ENCODE measurements at regions not wholly inside any gene's neighbourhood (a gene's known extent, or its start where the extent isn't known, plus 50 kb on each side); places are given as distances from the start of the nearest gene placed in this dataset.

DNA sequence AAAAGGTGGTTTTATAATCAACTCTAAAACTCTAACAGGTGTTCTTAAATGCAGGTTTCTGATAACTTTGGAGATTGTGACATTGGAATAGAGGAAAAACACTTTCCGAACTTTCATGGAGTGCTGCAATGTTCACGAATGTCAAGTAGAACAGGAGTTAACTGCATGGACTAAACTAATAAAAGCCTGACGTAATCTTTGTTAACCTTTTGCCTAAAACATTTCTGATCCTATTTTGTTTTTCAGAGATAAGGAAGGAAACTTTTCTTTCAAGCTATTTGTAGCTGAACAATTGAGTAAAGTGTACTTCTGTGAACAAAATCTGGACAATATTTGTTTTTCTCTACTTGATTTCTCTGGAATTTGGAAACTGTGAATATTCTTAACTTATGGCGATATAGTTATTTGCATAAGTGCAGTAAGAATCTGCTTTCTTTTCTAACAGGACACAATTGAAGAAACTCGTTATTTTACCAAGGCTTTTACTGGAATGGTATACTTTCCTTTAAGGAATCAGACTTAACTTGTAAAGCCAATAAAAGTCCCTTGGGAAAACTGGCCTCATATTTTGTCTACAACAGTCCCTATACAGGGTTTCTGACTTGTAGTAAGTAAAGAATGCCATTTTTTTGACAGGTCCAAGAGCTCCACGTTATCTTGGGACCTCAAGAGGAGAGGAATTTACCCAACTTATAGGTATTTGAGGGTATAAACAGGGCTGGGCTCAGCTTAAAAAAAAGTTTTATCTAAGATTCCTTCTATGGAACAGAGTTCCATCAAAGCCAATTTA lies 154.7 kb downstream of the NXNL2 start:
- no peak for DNase-seq (ENCODE audit: extremely low spot score)
- CTCF ChIA-PET = no interaction called here
- POLR2A ChIA-PET = no interaction called here

DNA sequence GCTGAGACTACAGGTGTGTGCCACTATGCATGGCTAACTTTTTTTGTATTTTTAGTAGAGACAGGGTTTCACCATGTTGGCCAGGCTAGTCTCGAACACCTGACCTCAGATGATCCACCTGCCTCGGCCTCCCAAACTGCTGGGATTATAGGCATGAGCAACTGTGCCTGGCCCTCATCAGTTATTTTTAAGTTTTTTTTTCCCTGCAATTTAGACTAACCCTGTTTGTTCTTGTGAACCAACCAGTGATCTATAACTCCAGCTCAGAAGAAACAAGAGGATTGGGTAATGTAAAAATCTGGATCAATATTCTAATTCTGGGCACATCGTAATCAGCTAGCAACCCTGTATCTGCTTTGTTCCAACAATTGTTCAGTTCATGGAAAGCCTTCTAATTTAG lies 155.7 kb downstream of the NXNL2 start:
- CTCF ChIA-PET = no interaction called here
- DNase-seq (ENCODE audit: extremely low spot score) = no peak
- POLR2A ChIA-PET = no interaction called here
- TF ChIP-seq, protein P1, sequence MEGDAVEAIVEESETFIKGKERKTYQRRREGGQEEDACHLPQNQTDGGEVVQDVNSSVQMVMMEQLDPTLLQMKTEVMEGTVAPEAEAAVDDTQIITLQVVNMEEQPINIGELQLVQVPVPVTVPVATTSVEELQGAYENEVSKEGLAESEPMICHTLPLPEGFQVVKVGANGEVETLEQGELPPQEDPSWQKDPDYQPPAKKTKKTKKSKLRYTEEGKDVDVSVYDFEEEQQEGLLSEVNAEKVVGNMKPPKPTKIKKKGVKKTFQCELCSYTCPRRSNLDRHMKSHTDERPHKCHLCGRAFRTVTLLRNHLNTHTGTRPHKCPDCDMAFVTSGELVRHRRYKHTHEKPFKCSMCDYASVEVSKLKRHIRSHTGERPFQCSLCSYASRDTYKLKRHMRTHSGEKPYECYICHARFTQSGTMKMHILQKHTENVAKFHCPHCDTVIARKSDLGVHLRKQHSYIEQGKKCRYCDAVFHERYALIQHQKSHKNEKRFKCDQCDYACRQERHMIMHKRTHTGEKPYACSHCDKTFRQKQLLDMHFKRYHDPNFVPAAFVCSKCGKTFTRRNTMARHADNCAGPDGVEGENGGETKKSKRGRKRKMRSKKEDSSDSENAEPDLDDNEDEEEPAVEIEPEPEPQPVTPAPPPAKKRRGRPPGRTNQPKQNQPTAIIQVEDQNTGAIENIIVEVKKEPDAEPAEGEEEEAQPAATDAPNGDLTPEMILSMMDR (IDR thresholded peaks at IDR 0.05; ENCODE audit: control extremely low read depth, extremely low read depth, low read depth, missing control alignments) = no peak

More for the DNA sequence above, 154.7 kb downstream of the NXNL2 start:
- TF ChIP-seq, protein P1 (IDR thresholded peaks at IDR 0.05; ENCODE audit: control extremely low read depth, extremely low read depth, low read depth, missing control alignments) = no peak

DNA sequence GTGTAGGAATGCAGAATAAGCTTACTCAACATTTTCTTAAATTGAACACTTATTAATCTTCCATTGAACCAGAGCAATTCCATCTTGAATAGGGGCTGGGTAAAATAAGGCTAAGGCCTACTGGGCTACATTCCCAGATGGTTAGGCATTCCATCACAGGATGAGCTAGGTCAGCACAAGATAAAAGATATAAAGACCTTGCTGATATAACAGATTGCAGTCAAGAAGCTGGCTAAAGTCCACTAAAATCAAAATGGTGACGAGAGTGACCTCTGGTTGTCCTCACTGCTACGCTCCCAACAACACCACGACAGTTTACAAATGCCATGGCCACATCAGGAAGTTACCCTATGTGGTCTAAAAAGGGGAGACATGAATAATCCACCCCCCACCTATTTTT lies 156.1 kb downstream of the NXNL2 start:
- TF ChIP-seq, protein P1 (IDR thresholded peaks at IDR 0.05; ENCODE audit: control extremely low read depth, extremely low read depth, low read depth, missing control alignments) = no peak
- ChIA-PET CTCF (no interaction called here), POLR2A (no interaction called here)
- DNase-seq (ENCODE audit: extremely low spot score) = no peak

DNA sequence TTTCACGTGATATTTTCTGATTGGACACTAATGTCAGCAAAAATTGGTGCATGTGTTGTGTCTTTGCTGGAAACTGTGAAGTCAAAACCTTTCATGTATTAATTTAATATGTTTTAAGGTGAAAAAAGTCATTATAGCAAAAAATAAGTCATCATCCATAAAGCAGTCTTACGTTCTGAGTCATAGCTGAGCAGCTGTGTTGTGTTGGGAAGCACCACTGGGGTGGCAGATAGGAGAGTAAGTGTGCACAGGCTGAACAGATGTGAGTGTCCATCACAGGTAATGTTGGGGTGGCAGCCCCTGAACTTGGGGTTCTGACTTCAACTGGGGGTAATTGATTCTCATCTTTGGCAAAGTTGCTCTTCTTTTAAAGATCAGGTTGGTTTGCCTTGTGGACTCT lies 156.8 kb downstream of the NXNL2 start:
- TF ChIP-seq, protein P1 (IDR thresholded peaks at IDR 0.05; ENCODE audit: control extremely low read depth, extremely low read depth, low read depth, missing control alignments) = no peak
- CTCF ChIA-PET = no interaction called here
- POLR2A ChIA-PET = no interaction called here
- no peak for DNase-seq (ENCODE audit: extremely low spot score)

DNA sequence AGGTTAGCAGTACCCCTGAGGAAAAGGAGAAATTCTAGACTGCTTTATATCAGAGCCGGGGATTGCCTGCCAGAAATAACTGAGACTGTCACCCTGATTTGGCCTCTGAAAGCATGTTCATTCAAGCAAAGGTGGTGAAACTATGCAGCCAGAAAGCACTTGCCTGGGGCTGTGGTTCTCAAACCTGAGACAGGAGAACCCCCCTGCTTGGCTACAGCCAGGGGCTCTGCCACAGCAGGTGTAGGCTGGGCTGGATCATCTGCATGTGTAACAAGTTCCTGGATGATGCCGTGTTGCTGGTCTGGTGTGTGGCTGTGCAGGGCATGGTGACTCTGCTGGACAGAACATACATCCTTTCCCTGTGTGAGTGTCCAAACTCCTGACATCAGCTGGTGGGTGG lies 157.8 kb downstream of the NXNL2 start:
- TF ChIP-seq, protein P1 (IDR thresholded peaks at IDR 0.05; ENCODE audit: control extremely low read depth, extremely low read depth, low read depth, missing control alignments) = no peak
- CTCF ChIA-PET = interaction anchor here (0.8 kb wide), 1 partner anchor 33 kb away, joined by 3 read pairs; no protein-coding TSS in a partner anchor
- POLR2A ChIA-PET = no interaction called here
- DNase-seq (ENCODE audit: extremely low spot score) = no peak

DNA sequence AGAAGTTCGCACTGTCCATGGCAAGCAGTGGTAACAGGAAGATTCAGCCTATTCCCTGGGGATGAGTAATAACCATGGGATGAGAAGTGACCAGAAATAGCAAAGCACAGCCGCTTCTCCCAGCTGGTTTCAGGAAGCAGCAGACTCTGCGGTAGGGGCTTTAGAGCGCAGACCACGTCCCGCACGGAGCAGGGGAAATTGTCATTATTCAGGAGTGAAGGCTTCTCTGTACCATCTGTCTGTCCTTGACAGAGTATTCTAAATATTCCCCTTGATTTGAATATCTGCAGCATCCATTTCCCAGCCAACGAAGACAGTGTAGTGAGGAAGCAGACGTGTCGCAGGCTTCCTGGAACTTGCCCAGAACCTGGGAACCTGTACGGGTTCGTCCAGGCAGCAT lies 159.6 kb downstream of the NXNL2 start:
- ChIA-PET POLR2A (no interaction called here), CTCF (no interaction called here)
- no peak for DNase-seq (ENCODE audit: extremely low spot score)
- TF ChIP-seq, protein P1 (IDR thresholded peaks at IDR 0.05; ENCODE audit: control extremely low read depth, extremely low read depth, low read depth, missing control alignments) = no peak

Data from GM10248 (cell line).